Smooth muscle cell (in vitro differentiated cells): ENCODE measurements at regions not wholly inside any gene's neighbourhood (a gene's known extent, or its start where the extent isn't known, plus 50 kb on each side); places are given as distances from the start of the nearest gene placed in this dataset. TPM values are rescaled to one million over a fixed set of nuclear protein-coding genes. Genes with fewer than 3 reads are reported as not detected.
"Not testable (repeated sequence)": the region's sequence is repeated elsewhere in the genome, so short reads cannot be mapped to it uniquely, and the experiment has no call there.

Experiments
- DNase-seq: peaks from one replicate; lab custom pipeline; 2025; ENCODE audit not compliant: unreplicated experiment; lab: John Stamatoyannopoulos, UW
- H2AFZ ChIP-seq: fragments of 200-600 bp; sonication (generic); 2 replicates; pipeline ENCODE4 v1.6.0; 2016; ENCODE audit warnings: antibody characterized with exemption, low read depth, mild to moderate bottlenecking
- H3F3A ChIP-seq: fragments of 200-600 bp; sonication (generic); 2 replicates; pipeline ENCODE4 v1.6.0; 2017; ENCODE audit warnings: antibody characterized with exemption, low read depth
- H3K27ac ChIP-seq: fragments of 200-600 bp; sonication (generic); 2 replicates; pipeline ENCODE4 v1.5.1; 2016; ENCODE audit warnings: low read depth, mild to moderate bottlenecking
- H3K27me3 ChIP-seq: fragments of 200-600 bp; sonication (generic); 2 replicates; pipeline ENCODE4 v1.6.1; 2016; ENCODE audit warnings: low read depth, mild to moderate bottlenecking
- H3K36me3 ChIP-seq: fragments of 200-600 bp; sonication (generic); 2 replicates; pipeline ENCODE4 v1.5.1; 2016; ENCODE audit warnings: low read depth
- H3K4me1 ChIP-seq: fragments of 200-600 bp; sonication (generic); 2 replicates; pipeline ENCODE4 v1.5.1; 2016; ENCODE audit warnings: low read depth
- H3K4me2 ChIP-seq: fragments of 200-600 bp; sonication (generic); 2 replicates; pipeline ENCODE4 v1.6.0; 2016; ENCODE audit warnings: mild to moderate bottlenecking
- H3K4me3 ChIP-seq: fragments of 200-600 bp; sonication (generic); 2 replicates; pipeline ENCODE4 v1.5.1; 2016; ENCODE audit warnings: mild to moderate bottlenecking
- H3K79me2 ChIP-seq: fragments of 200-600 bp; sonication (generic); 2 replicates; pipeline ENCODE4 v1.6.0; 2016; ENCODE audit warnings: low read depth, mild to moderate bottlenecking
- H3K9ac ChIP-seq: fragments of 200-600 bp; sonication (generic); 2 replicates; pipeline ENCODE4 v1.6.0; 2016; ENCODE audit warnings: low read depth
- H3K9me3 ChIP-seq: fragments of 200-600 bp; sonication (generic); replicated peaks from 2 replicates; pipeline ENCODE4 v1.5.1; 2016; ENCODE audit warnings: low read depth
- H4K20me1 ChIP-seq: fragments of 200-600 bp; sonication (generic); 2 replicates; pipeline ENCODE4 v1.6.0; 2016; ENCODE audit warnings: low read depth
- WGBS: methylation state at CpG from one replicate; pipeline ENCODE4 v1.1.7; 2016; ENCODE audit warnings: low lambda C conversion rate; 5-methylcytosine and 5-hydroxymethylcytosine counted together
- small RNA-seq: library from RNA; depleted of rRNA; stranded (forward); fragments of <200 nt; gene quantifications from one replicate; pipeline ENCODE3, GENCODE V24; 2014

- H3K9ac ChIP-seq, H3K9me3 ChIP-seq, H3K27me3 ChIP-seq, H3K36me3 ChIP-seq, DNase-seq, H3F3A ChIP-seq, H4K20me1 ChIP-seq, H3K79me2 ChIP-seq, H3K4me3 ChIP-seq, H3K4me2 ChIP-seq, H2AFZ ChIP-seq, H3K4me1 ChIP-seq: not testable (repeated sequence)
- H3K27ac ChIP-seq: peak overlapping the region; percentile 31
- 53% methylated on average over 4 of the region's 5 CpGs for WGBS
Observed at GRCh38 chr9:138217284-138217850, 339.8 kb downstream of the CACNA1B start.

- WGBS: 93% methylated on average over 17 of the region's 17 CpGs
- not testable (repeated sequence) for H3K4me2 ChIP-seq
Observed at GRCh38 chr9:138219249-138219648, 341.7 kb downstream of the CACNA1B start.

DNA sequence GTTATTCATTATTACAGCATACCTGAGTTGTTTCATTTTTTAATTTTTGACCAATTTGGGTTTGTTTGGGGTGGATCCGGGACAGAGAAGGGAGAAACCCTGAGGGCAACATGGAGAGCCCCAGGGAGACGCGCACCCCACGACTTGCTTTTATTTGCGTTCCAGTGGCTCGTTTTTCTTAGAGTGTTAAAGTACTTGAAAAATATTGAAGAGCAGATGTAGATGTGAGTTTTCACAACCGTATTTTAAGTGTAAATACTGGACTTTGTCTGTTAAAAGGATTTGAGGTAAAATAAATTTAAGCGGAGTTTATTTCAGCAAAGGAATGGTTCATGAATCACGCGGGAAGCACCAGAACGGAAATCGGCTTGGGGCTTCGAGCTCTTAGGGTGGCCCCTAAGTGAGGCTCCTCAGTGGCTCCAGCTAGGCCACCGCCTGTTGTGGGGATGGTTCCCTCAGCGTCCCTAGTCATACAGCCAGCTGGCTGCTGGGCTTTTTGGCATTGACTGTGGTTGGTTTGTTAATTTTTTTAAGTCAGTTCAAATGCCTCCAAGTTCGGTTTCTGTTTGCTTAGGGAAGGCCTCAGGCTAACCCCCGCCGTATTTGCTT is 344.0 kb downstream of the CACNA1B start:
- not testable (repeated sequence) for H3K79me2 ChIP-seq, H3K27me3 ChIP-seq, DNase-seq, H3F3A ChIP-seq, H3K36me3 ChIP-seq, H3K4me1 ChIP-seq, H4K20me1 ChIP-seq, H3K27ac ChIP-seq, H2AFZ ChIP-seq, H3K9ac ChIP-seq, H3K9me3 ChIP-seq
- H3K4me3 ChIP-seq: peak overlapping the region; percentile 34
- peak overlapping the region; percentile 73 for H3K4me2 ChIP-seq
- WGBS: 15% methylated on average over 9 of the region's 18 CpGs

More at GRCh38 chr9:138219249-138219648, 341.7 kb downstream of the CACNA1B start:
- not testable (repeated sequence) for H3K9ac ChIP-seq, H3K27me3 ChIP-seq, DNase-seq, H3K27ac ChIP-seq, H3F3A ChIP-seq, H2AFZ ChIP-seq, H4K20me1 ChIP-seq, H3K4me1 ChIP-seq, H3K79me2 ChIP-seq, H3K36me3 ChIP-seq, H3K9me3 ChIP-seq, H3K4me3 ChIP-seq

GRCh38 chr9:138237099-138237498 is 359.5 kb downstream of the CACNA1B start:
- not testable (repeated sequence) for H3K9ac ChIP-seq, H3K27ac ChIP-seq, DNase-seq, H3K27me3 ChIP-seq, H3K9me3 ChIP-seq, H3K4me3 ChIP-seq, H3F3A ChIP-seq, H3K4me1 ChIP-seq, H3K79me2 ChIP-seq, H3K4me2 ChIP-seq, H4K20me1 ChIP-seq, H2AFZ ChIP-seq, H3K36me3 ChIP-seq
- WGBS: no CpG with 5 or more reads among the region's 2 CpGs

GRCh38 chr9:138282903-138283302 is 405.3 kb downstream of the CACNA1B start:
- WGBS: no CpG with 5 or more reads among the region's 11 CpGs
- not testable (repeated sequence) for H4K20me1 ChIP-seq, H3K9ac ChIP-seq, H3K4me2 ChIP-seq, H2AFZ ChIP-seq, H3K9me3 ChIP-seq, H3K27me3 ChIP-seq, H3F3A ChIP-seq, H3K4me3 ChIP-seq, H3K4me1 ChIP-seq, DNase-seq, H3K27ac ChIP-seq, H3K36me3 ChIP-seq, H3K79me2 ChIP-seq

Small RNA genes in the stretch of these regions (small RNA-seq; reads per million reads assigned to genes)
- not detected for gene RNU6-785P
